HAP-1 (cell line): ENCODE measurements at regions not wholly inside any gene's neighbourhood (a gene's known extent, or its start where the extent isn't known, plus 50 kb on each side); places are given as distances from the start of the nearest gene placed in this dataset.

Experiments used
- DNase-seq, 2 experiments: peaks; one replicate each; pipeline ENCODE4 v3.0.0-alpha.2; 2016 to 2020; ENCODE audit warnings: low spot score in 2 of 2
- H3K27me3 ChIP-seq: fragments of 250-450 bp; sonication (Bioruptor Pico); 2 replicates; pipeline ENCODE4 v1.5.1; 2020; ENCODE audit warnings: low read depth, mild to moderate bottlenecking, moderate library complexity
- H3K36me3 ChIP-seq: fragments of 250-450 bp; sonication (Bioruptor Pico); replicated peaks from 2 replicates; pipeline ENCODE4 v1.5.1; 2020; ENCODE audit warnings: mild to moderate bottlenecking
- H3K4me1 ChIP-seq: fragments of 250-450 bp; sonication (Bioruptor Pico); 2 replicates; pipeline ENCODE4 v1.5.1; 2020; ENCODE audit warnings: mild to moderate bottlenecking
- H3K4me3 ChIP-seq: fragments of 250-450 bp; sonication (Bioruptor Pico); 2 replicates; pipeline ENCODE4 v1.5.1; 2020; ENCODE audit warnings: mild to moderate bottlenecking, moderate library complexity
- H3K9me3 ChIP-seq: fragments of 250-450 bp; sonication (Bioruptor Pico); 2 replicates; pipeline ENCODE4 v1.5.1; 2020; ENCODE audit warnings: mild to moderate bottlenecking, moderate library complexity
- in situ Hi-C: fragments of 300-500 bp; cut with MboI; formaldehyde crosslinking; loops from 3 replicates; pipeline ENCODE4 v1.14.3; 2020; ENCODE audit warnings: low sequenced_read_pairs, inconsistent platforms, mixed read lengths

- Histone ChIP-seq H3K4me3 (no peak overlapping the region), H3K36me3 (no peaks in the 10 kb centered on the region), H3K9me3 (no peaks in the 10 kb centered on the region), H3K4me1 (no peaks in the 10 kb centered on the region), H3K27me3 (0 out of 2 replicates have a peak, but pooled peaks cover 2% of the 10 kb centered on the region)
- no peak for DNase-seq
- in situ Hi-C loops: no loop called here
Observed at GRCh38 chr12:47577206-47577989, 128.4 kb downstream of the RPAP3 start.

- Histone ChIP-seq H3K4me1 (no peaks in the 10 kb centered on the region), H3K9me3 (no peaks in the 10 kb centered on the region), H3K27me3 (0 out of 2 replicates have a peak, but pooled peaks cover 2% of the 10 kb centered on the region), H3K4me3 (no peak overlapping the region), H3K36me3 (no peaks in the 10 kb centered on the region)
- in situ Hi-C loops: no loop called here
- DNase-seq: no peak
Observed at GRCh38 chr12:47576289-47576945, 129.4 kb downstream of the RPAP3 start.

- in situ Hi-C loops: no loop called here
- Histone ChIP-seq H3K4me1 (no peaks in the 10 kb centered on the region), H3K9me3 (no peaks in the 10 kb centered on the region), H3K36me3 (no peaks in the 10 kb centered on the region), H3K4me3 (no peak overlapping the region), H3K27me3 (0 out of 2 replicates have a peak, but pooled peaks cover 2% of the 10 kb centered on the region)
- DNase-seq: no peak
Observed at GRCh38 chr12:47574252-47575021, 131.4 kb downstream of the RPAP3 start.

- H3K9me3 ChIP-seq: no peaks in the 10 kb centered on the region
- H3K4me3 ChIP-seq: no peak overlapping the region
- H3K36me3 ChIP-seq: no peaks in the 10 kb centered on the region
- H3K4me1 ChIP-seq: no peaks in the 10 kb centered on the region
- in situ Hi-C loops: no loop called here
- no peaks in the 10 kb centered on the region for H3K27me3 ChIP-seq
- DNase-seq: no peak
Observed at GRCh38 chr12:47573146-47573659, 132.6 kb downstream of the RPAP3 start.

- DNase-seq: no peak
- no peaks in the 10 kb centered on the region for H3K36me3 ChIP-seq
- no peaks in the 10 kb centered on the region for H3K27me3 ChIP-seq
- in situ Hi-C loops: no loop called here
- no peaks in the 10 kb centered on the region for H3K9me3 ChIP-seq
- no peak overlapping the region for H3K4me3 ChIP-seq
- no peaks in the 10 kb centered on the region for H3K4me1 ChIP-seq
Observed at GRCh38 chr12:47570151-47570550, 135.7 kb downstream of the RPAP3 start.

GRCh38 chr12:47562201-47562600 lies 143.6 kb downstream of the RPAP3 start:
- no peak overlapping the region for H3K4me3 ChIP-seq
- H3K9me3 ChIP-seq: no peaks in the 10 kb centered on the region
- H3K4me1 ChIP-seq: no peaks in the 10 kb centered on the region
- H3K27me3 ChIP-seq: no peaks in the 10 kb centered on the region
- H3K36me3 ChIP-seq: no peaks in the 10 kb centered on the region
- in situ Hi-C loops: no loop called here
- DNase-seq: no peak

- H3K36me3 ChIP-seq: no peaks in the 10 kb centered on the region
- in situ Hi-C loops: no loop called here
- DNase-seq: no peak
- H3K4me1 ChIP-seq: no peaks in the 10 kb centered on the region
- no peaks in the 10 kb centered on the region for H3K9me3 ChIP-seq
- no peak overlapping the region for H3K4me3 ChIP-seq
- no peaks in the 10 kb centered on the region for H3K27me3 ChIP-seq
Observed at GRCh38 chr12:47561746-47562145, 144.1 kb downstream of the RPAP3 start.

- no peaks in the 10 kb centered on the region for H3K4me1 ChIP-seq
- no peaks in the 10 kb centered on the region for H3K36me3 ChIP-seq
- in situ Hi-C loops: no loop called here
- H3K27me3 ChIP-seq: no peaks in the 10 kb centered on the region
- no peak for DNase-seq
- no peaks in the 10 kb centered on the region for H3K9me3 ChIP-seq
- H3K4me3 ChIP-seq: no peak overlapping the region
Observed at GRCh38 chr12:47560415-47560814, 145.4 kb downstream of the RPAP3 start.

- no peak for DNase-seq
- no peaks in the 10 kb centered on the region for H3K9me3 ChIP-seq
- in situ Hi-C loops: no loop called here
- no peaks in the 10 kb centered on the region for H3K27me3 ChIP-seq
- no peaks in the 10 kb centered on the region for H3K4me1 ChIP-seq
- no peaks in the 10 kb centered on the region for H3K36me3 ChIP-seq
- H3K4me3 ChIP-seq: no peak overlapping the region
Observed at GRCh38 chr12:47558625-47559345, 147.0 kb downstream of the RPAP3 start.

- H3K27me3 ChIP-seq: no peaks in the 10 kb centered on the region
- no peaks in the 10 kb centered on the region for H3K4me1 ChIP-seq
- H3K4me3 ChIP-seq: no peak overlapping the region
- no peaks in the 10 kb centered on the region for H3K9me3 ChIP-seq
- no peaks in the 10 kb centered on the region for H3K36me3 ChIP-seq
- DNase-seq: no peak
- in situ Hi-C loops: no loop called here
Observed at GRCh38 chr12:47557386-47557785, 148.4 kb downstream of the RPAP3 start.

- no peaks in the 10 kb centered on the region for H3K9me3 ChIP-seq
- peak; percentile 13 to 17 for DNase-seq
- H3K4me1 ChIP-seq: no peaks in the 10 kb centered on the region
- H3K27me3 ChIP-seq: no peaks in the 10 kb centered on the region
- no peak overlapping the region for H3K4me3 ChIP-seq
- in situ Hi-C loops: no loop called here
- no peaks in the 10 kb centered on the region for H3K36me3 ChIP-seq
Observed at GRCh38 chr12:47556261-47557030, 149.4 kb downstream of the RPAP3 start.

- H3K4me3 ChIP-seq: no peak overlapping the region
- in situ Hi-C loops: no loop called here
- H3K27me3 ChIP-seq: no peaks in the 10 kb centered on the region
- DNase-seq: no peak
- no peaks in the 10 kb centered on the region for H3K9me3 ChIP-seq
- H3K4me1 ChIP-seq: no peaks in the 10 kb centered on the region
- H3K36me3 ChIP-seq: no peaks in the 10 kb centered on the region
Observed at GRCh38 chr12:47554046-47554653, 151.7 kb downstream of the RPAP3 start.
